Effector CD8-positive, alpha-beta T cell (primary cell): ENCODE measurements at regions not wholly inside any gene's neighbourhood (a gene's known extent, or its start where the extent isn't known, plus 50 kb on each side); places are given as distances from the start of the nearest gene placed in this dataset.
"Not testable (repeated sequence)": the region's sequence is repeated elsewhere in the genome, so short reads cannot be mapped to it uniquely, and the experiment has no call there.

ENCODE experiments used
- DNase-seq: peaks from one replicate; lab custom pipeline; 2025; lab: John Stamatoyannopoulos, UW

GRCh38 chr2:234725528-234726264, 226.1 kb upstream of the SH3BP4 start:
- no peak for DNase-seq

DNA sequence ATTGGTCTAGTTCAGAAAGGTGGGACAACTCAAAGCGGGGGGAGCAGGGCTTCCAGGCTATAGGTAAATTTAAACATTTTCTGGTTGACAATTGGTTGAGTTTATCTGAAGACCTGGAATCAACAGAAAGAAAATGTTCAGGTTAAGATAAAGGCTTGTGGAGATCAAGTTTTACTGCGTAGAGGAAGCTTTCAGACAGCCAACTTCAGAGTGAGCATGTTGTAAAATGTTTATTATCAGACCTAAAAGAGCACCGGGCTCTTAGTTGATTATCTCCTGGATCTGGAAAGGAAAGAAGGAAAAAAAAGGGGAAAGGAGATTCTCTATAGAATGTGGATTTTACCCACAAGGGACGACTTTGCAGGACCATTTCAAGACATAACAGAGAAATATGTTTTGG, 227.0 kb upstream of the SH3BP4 start:
- no peak for DNase-seq

GRCh38 chr2:234723400-234723799, 226.5 kb upstream of the ARL4C start:
- no peak for DNase-seq

GRCh38 chr2:234722176-234722575, 225.3 kb upstream of the ARL4C start:
- DNase-seq: no peak

DNA sequence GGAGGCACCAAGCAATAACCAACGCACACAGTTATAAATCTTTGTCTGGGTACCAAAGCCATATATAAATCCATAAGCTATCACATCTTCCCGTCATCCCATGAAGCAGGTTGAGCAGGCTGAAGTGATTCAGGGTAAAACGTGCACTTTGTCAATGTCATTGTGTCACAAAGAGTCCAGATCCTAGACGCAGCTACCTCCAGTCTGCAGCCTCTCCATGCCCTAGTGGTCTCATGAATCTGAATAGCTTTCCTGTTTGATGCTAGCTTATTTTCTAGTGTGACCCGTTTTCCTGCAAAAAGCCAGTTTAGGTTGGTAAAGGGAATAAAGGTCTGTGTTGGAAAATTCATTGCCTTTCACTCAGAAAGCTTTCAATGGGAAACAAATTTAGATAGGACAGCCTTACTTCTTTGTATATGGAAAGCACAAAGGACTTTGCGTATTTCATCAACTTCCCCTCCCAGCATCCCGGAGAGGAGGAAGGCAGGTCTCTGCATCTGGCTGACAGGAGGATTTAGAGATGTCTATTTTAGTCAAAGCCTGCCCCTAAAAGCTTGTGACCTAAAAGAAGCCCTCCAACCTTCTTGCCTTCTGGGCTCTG, 222.3 kb upstream of the ARL4C start:
- no peak for DNase-seq

DNA sequence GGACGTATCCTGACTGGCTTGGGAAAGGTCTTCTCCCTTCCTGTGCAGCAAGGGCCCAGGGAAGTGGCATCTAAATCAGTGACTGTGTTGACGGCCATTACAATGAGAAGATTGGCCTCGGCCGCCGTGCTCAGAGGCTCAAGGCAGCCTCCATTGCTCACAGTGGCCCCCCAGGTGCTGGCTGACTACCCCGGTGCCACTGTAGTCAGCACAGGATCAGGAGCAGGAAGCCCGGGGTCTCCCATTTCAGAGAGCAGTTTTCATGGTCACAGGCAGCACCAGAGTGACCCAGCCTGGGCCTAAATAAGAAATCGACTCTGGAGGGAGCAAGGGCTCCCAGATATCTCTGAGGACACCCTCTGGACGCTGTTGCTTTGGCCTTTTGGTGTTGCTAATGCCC, 219.4 kb upstream of the ARL4C start:
- no peak for DNase-seq

DNA sequence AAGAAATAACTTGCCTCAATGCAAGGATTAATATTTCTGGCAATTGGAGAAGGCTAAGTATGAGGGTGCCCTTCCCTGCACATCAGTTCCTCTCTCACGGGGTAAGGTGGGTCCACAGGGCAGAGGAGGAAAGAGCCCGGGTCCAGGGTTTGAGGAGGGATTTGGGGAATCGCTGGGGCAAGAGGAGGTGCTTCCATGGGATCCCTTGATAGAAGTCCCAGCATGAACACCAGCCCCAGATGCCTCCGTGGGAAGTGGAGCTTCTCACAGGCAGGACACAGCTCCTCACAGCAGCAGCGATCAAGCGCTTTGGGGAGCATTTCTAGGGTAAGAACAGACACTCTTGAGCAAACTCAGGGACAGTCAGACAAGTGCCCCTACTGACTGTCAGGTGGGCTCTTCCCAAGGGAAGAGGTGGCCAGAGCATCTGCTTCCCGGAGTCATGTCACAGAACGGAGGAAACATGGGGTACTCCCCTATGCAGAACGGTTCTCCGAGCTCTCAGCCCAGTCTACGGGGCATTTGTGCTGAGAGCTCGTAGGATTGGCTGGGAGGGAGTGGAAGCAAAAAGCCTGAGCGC, 218.9 kb upstream of the ARL4C start:
- DNase-seq: no peak

DNA sequence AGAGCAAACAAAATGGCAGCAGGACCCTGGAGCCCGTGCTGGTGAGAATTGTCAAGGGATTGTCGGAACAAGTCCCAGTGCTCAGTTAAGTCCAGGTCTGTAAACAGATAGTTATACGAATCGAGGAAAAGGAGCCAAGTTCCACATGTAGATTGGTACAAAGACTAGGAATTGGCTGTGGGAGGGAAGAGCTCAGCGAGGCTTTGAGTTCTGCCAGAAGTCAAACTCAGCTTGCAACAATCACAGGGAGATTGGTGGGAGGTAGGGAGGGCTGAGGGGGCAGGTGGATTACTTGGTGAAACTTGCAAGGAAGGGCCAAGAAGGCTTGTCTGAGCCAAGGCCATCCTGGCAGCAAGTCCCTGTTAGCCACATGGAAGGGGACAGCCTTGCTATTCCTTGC, 217.8 kb upstream of the ARL4C start:
- no peak for DNase-seq

DNA sequence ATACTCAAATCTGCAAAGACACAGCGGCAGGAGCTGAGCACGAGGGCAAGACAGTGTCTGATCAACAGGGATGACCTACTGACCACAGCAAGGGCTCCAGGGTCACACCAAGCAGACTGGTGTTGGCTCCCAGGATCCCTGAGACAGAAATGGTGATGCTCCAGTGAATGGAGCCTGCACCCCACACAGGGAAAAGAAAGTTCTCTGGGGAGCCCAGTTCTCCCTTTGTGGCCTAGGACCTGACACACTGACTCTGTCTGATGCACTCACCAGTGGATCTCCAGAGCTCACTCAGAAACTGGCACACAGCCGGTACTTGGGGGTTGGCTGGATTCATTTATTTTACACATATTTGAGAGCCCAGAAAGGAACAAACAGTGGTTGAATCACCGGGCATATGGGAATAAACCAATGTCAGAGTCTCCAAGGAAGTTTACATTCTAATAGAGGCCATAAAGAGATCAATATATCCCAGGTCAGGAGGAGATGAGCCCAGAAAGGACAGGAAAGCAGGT, 215.6 kb upstream of the ARL4C start:
- no peak for DNase-seq

DNA sequence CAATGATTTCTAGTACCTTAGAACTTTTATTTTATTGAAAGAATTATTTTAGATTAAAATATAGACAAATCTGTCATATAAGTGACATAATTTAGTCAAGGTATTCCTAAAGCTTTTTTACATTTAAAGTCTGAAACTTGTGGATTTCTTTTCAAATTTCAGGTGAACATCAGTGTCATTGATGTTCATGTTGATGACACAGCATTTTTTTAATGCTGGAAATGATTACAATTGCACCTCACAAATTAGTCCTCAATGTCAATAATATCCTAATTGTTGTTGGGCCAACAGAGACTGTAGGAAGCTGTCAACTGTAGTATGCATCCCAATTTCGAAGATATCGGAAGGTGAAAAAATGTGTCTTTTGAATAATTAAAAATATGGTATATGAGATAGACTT, 214.4 kb upstream of the ARL4C start:
- DNase-seq: no peak

- no peak for DNase-seq
These were observed 213.7 kb upstream of the ARL4C start for GRCh38 chr2:234710587-234710986.

DNA sequence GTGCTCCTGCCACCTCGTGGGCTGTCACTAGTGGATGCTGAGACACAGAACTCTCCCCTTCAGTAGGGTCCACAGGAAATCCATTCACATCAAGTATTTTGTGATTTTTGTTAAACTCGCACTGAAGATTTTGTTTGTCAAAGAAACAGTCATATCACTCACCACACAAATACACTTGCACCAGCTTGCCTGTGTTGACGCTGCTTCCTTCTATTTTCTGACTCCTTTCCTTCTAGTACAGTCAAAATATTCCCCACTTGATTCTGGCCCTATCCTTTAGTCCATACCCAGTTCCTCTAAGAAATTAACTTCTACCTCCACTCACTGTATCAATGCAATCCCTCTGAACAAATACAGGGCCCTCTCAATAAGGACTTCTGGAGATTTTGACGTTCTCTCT, 213.2 kb upstream of the ARL4C start:
- no peak for DNase-seq

DNA sequence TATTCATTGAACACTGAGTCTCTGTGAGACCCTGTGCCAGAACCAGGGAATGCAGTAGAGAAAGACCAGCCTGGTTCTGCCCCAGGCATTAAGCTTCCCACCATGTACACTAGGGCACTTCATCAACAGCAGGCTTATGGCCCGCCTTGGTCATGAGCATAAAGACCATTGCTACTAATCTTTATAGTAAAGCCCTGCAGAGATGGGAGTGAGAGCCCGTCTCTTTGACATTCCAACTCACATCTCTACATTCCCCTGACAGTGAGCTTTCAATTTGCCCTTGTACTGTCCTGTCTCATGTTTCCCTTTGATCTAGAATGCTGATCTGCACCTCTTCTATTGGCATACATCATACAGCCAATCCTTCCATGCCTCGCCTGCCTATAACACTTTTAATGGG, 211.8 kb upstream of the ARL4C start:
- DNase-seq: no peak

- no peak for DNase-seq
These were observed 211.3 kb upstream of the ARL4C start for GRCh38 chr2:234708091-234708683.

- no peak for DNase-seq
These were observed 209.2 kb upstream of the ARL4C start for GRCh38 chr2:234706086-234706485.

DNA sequence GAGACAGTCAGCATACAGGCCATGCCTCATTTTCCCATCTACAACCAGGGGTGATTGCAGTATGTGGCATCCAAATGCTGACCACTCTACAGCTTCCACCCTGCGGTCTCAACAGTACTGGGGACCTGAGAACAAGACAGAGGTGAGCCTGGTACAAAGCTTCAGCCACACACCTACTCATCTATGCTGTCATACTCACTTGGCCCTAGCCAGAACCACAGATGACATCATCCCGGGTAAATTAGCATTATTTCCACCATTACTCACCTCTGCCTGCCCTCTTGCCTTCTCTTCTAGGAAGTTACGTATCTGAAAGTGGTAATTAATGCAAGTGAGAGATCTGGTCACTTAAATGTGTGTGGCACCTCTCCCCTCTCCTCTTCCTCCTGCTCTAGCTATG, 208.2 kb upstream of the ARL4C start:
- DNase-seq: no peak

DNA sequence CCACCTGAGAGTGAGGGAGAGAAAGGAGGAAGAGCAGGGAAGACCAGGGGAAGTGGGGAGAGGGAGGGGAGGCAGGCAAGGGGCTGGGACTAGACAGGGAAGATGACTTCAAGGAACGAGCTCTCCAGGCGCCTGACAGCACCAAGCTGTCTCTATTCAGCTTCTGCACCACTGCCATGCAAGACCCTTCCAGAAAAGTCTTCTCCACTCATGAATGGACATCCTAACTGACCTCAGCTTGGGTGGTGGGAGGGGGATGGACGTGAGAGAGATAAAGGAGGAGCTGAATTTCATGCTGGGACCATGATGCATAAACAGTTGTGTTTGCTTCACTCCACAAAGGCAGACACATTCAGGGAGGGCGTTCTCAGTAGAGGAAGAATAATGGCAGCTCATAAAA, 206.4 kb upstream of the ARL4C start:
- no peak for DNase-seq

- DNase-seq: no peak
These were observed 205.9 kb upstream of the ARL4C start for GRCh38 chr2:234702731-234703225.

DNA sequence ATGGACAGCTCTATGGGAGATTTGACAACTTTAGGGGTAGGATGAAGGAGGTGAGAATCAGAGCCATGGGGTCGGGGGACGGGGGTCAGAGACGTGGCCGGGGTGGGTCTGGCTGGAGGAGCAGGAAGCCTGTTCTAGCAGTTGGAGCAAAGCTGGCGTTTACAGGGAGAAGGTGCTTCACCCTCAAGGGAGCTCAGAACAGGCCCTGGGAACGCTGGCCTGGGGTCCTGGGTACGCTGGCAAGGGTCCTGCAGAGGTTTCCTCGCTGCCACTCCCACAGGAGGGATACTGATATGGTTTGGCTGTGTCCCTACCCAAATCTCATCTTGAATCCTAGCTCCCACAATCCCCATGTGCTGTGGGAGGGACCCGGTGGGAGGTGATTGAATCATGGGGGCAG, 205.0 kb upstream of the ARL4C start:
- no peak for DNase-seq

DNA sequence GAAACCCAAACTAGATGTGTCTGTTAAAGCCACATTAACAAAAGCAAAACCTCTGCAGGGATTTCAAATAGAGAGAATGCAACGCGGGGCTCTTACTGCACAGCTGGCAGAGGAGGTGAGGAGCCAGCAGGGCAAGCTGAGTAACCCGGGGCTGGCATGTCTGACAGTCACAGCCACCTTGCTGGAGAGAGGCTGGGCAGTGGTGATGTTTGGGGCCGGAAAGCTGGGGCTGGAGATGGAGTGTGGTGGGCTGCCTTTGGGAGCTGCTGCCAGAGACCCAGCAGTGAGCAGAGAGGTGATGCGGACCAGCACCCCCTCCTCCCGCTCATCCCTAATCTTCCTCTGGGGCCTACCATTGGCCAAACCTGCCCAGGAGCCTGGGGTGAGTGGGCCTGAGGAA, 204.5 kb upstream of the ARL4C start:
- no peak for DNase-seq

DNA sequence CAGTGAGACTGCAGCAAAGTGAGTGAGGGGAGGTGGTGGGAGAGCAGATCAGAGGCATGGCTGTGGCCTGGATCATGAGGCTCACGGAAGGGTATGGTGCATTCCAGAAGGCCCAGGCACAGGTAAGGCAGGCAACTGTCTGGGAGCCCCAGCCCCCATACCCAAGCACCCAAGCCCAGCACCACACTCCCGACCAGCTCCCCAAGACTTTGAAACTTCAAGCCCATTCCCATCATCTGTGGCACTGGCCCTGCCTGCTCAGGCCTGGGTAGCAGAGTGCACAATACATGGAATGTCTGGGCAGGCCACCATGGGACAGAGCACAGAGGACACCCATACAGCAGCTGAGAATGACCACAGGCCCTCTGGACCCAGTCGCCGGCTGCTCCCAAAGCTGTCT, 202.6 kb upstream of the ARL4C start:
- DNase-seq: no peak

DNA sequence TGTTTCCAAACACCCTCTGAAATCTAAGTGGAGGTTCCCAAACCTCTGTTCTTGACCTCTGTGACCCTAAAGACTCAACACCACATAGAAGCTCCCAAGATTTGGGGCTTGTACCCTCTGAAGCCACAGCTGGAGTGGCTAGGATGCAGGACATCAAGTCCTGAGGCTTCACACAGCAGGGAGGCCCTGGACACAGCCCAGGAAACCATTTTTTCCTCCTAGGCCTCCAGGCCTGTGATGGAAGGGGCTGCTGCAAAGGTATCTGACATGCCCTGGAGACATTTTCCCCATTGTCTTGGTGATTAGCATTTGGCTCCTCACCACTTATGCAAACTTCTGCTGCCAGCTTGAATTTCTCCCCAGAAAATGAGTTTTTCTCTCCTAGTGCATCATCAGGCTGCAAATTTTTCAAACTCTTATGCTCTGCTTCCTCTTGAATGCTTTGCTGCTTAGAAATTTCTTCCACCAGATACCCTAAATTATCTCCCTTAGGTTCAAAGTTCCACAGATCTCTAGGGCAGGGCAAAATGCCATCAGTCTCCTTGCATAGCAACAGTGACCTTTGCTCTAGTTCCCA, 200.5 kb upstream of the ARL4C start:
- not testable (repeated sequence) for DNase-seq
